HG02798 (cell line): ENCODE measurements at regions not wholly inside any gene's neighbourhood (a gene's known extent, or its start where the extent isn't known, plus 50 kb on each side); places are given as distances from the start of the nearest gene placed in this dataset.
"Not testable (repeated sequence)": the region's sequence is repeated elsewhere in the genome, so short reads cannot be mapped to it uniquely, and the experiment has no call there.

Experiments
- ATAC-seq: cut with Tn5 transposase; IDR thresholded peaks from one replicate; pipeline ENCODE4 v1.9.1; 2021; ENCODE audit warnings: mild to moderate bottlenecking; ENCODE audit not compliant: unreplicated experiment, poor library complexity

GRCh38 chr12:90712671-90713070 lies 242.3 kb downstream of the CCER1 start:
- no peak for ATAC-seq

GRCh38 chr12:90710711-90711110 lies 244.3 kb downstream of the CCER1 start:
- ATAC-seq, result no peak

- no peak for ATAC-seq
These were observed 248.9 kb downstream of the CCER1 start for GRCh38 chr12:90706036-90706435.

DNA sequence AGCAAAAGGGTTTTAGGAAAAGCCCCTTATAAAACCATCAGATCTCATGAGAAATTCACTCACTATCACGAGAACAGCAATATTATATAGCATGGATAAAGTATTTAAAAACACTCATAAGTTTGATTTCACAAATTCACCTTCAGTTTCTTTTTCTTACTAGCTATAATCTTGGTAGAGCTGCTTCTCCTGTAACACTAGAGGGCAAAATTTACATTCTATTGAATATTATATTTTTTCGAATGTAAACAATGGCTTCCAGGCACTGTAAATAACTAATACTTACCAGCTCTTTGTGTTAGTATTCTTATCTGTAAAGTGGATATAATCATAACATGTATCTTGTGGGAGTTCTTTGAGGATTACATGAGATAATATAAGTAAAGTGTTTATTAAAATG lies 259.6 kb downstream of the CCER1 start:
- ATAC-seq, result no peak

DNA sequence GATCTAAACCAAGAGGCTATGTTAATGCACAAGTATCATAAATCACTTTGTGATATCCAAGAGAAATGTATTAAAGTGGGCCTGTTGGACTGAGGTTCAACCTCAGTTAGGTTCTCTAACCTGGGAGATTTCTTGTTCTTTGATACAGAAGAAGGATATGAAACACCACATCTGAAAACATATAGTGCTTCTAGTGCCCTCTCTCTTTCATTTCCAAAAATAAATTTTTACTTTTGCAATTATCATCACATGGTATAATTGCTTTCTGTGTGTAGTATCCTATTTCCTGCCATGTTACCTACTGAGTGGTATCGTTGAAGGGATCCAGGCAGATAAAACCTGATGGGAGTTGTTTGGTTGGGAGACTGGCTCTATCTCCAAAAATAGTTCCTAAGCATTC lies 264.9 kb downstream of the CCER1 start:
- no peak for ATAC-seq

DNA sequence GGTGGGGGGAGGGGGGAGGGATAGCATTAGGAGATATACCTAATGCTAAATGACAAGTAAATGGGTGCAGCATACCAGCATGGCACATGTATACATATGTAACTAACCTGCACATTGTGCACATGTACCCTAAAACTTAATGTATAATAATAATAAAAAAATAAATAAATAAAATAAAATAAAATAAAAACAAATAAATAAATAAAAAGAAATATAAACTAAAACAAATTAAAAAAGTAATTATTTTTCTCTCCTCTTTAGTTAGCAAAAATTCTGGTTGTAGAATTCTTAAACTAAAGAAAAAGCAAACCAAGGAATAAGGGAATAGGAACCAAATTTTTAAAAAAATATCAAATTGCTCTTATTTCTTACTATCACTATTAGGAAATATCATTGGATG lies 267.3 kb downstream of the CCER1 start:
- not testable (repeated sequence) for ATAC-seq

GRCh38 chr12:90683871-90684270 lies 271.1 kb downstream of the CCER1 start:
- no peak for ATAC-seq

DNA sequence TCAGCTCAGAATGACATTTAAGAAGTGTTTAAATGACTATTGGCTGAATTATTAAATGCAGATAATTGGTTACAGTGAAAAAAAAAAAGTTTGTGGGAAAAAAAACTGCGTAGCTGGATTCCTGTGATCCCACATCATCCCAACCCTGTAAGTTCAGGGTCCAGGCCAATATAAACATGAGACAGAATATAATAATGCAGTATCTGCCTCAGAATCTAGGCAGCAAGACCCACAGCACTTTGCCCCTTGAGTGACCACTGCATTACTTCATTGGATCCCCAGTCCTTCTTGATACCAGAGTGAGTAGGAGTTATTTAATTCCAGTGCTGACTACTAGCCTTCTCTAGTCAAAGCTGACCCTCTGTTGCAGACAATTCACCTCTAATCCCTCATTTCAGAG lies 272.6 kb downstream of the CCER1 start:
- no peak for ATAC-seq

- no peak for ATAC-seq
These were observed 275.3 kb downstream of the CCER1 start for GRCh38 chr12:90679674-90680073.

- no peak for ATAC-seq
These were observed 277.4 kb downstream of the CCER1 start for GRCh38 chr12:90677552-90677951.

DNA sequence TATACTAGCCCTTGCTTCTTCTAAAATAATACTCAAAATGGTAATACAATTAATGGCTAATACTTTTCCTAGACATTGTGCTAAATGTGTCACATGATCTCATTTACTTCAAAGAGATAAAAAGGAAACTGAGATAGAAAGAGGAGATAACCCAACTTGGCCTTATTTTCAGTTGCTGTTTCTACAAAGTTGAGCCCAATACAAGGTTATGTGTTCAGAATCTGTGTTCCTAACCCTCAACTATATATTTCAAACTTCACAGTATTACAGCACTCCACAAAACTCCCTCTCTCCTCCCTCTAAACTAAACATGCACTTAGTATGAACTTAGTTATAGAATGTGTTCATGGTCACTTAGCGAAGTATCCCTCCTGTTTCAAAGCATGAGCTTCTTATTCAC lies 277.9 kb downstream of the CCER1 start:
- ATAC-seq, result no peak

GRCh38 chr12:90675106-90675505 lies 279.9 kb downstream of the CCER1 start:
- ATAC-seq, result no peak

DNA sequence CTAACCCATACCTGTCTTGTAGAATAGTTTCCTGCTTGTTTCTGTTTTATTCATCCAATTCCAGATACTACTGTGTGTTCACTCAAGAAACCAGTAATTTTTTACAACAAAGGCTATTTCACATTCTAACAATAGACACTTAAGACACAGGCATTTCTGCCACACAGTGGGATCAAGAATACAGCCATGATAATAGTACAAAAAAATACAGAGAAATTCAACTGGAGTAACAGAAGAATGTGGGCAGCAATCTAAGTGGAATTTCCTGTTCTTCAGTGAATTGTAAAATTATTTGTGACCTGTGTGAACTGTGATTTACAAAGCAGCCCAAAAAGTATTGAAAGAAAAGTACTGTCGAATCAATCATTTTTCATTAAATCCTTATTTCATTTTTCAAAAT lies 282.9 kb downstream of the CCER1 start:
- ATAC-seq, result no peak

DNA sequence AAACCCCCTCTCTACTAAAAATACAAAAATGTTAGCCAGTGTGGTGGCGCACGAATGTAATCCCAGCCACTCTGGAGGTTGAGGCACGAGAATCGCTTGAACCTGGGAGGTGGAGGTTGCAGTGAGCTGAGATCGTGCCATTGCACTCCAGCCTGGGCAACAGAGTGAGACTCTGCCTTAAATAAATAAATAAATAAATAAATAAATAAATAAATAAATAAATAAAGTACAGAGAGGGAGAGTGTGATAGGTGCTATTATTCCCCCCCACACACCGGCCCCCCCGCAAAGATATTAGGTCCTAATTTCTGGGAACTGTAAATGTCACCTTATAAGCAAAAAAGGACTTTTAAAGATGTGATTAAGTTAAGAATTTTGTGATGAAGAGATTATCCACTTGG lies 291.0 kb downstream of the CCER1 start:
- not testable (repeated sequence) for ATAC-seq

- no peak for ATAC-seq
These were observed 295.9 kb downstream of the CCER1 start for GRCh38 chr12:90659060-90659459.

GRCh38 chr12:90653040-90653439 lies 301.9 kb downstream of the CCER1 start:
- no peak for ATAC-seq

GRCh38 chr12:90652280-90652679 lies 302.7 kb downstream of the CCER1 start:
- ATAC-seq, result no peak

GRCh38 chr12:90645181-90645580 lies 309.8 kb downstream of the CCER1 start:
- ATAC-seq, result no peak

DNA sequence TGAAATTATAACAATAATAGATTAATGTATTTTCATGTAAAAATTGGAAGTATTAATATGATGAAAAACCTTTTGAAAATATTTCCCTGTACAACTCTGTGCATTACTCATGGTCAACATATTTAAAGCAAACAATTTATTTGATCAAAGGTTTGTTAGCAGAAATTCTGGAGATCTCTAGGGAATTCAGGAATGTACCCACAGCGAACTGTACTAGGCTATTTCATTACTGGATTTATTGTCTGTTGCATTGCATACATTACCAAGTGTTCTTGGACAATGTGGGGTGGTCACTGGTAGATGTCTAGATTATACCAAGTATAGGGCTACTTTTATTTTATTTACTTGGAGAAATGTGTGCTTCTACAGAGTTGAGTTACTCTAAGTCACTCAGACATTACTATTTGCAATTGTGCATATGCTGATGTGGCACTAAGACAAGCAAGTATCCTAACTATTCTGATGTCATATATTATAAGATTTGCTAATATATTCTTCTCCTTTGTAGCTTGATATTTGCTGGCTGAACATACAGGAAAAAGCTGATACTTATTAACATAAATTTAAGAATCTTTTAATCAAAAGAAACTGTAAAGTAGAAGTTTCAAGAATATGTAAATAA lies 323.3 kb downstream of the CCER1 start:
- ATAC-seq, result no peak

DNA sequence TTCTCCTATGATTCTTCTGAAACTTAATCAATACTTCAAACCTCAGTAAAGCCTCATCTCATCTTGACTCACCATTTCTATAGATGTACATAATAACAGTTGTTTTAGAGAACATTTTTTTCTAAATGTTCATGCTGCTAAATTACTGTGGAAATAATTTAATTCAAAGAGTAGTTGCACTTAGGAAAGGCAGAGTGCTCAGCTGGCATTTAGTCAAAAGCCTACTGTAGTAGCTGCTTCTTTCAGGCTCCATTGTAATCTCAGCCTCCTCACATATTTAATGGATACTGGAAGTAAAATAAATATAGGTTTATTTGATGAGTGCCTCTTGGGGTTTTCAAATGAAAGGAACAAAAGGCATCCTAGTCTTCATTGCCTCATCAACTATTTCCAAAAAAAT lies 325.0 kb downstream of the CCER1 start:
- ATAC-seq, result no peak

GRCh38 chr12:90628213-90628612 lies 326.8 kb downstream of the CCER1 start:
- no peak for ATAC-seq

GRCh38 chr12:90627180-90627896 lies 327.6 kb downstream of the CCER1 start:
- no peak for ATAC-seq
